Glomerular visceral epithelial cell (primary cell): ENCODE measurements at regions not wholly inside any gene's neighbourhood (a gene's known extent, or its start where the extent isn't known, plus 50 kb on each side); places are given as distances from the start of the nearest gene placed in this dataset.

Experiments used
- DNase-seq: peaks from one replicate; pipeline ENCODE4 v3.0.0-alpha.2; 2016; ENCODE audit errors: extremely low spot score

GRCh38 chr4:54152846-54153600, 53.1 kb downstream of the GSX2 start:
- DNase-seq, result peak; percentile 82

- no peak for DNase-seq
Measured at GRCh38 chr4:54155936-54156335, 56.0 kb downstream of the GSX2 start.

- DNase-seq, result no peak
Measured at GRCh38 chr4:54157606-54158005, 57.6 kb downstream of the GSX2 start.

- no peak for DNase-seq
Measured at GRCh38 chr4:54159543-54159942, 59.6 kb downstream of the GSX2 start.

- peak; percentile 78 for DNase-seq
Measured at GRCh38 chr4:54165011-54165410, 64.1 kb upstream of the PDGFRA start.

GRCh38 chr4:54165438-54165837, 63.7 kb upstream of the PDGFRA start:
- peak; percentile 95 for DNase-seq

- DNase-seq, result no peak
Measured at GRCh38 chr4:54167508-54167907, 61.6 kb upstream of the PDGFRA start.

- no peak for DNase-seq
Measured at GRCh38 chr4:54169176-54169575, 59.9 kb upstream of the PDGFRA start.

- DNase-seq, result no peak
Measured at GRCh38 chr4:54172156-54172555, 56.9 kb upstream of the PDGFRA start.

GRCh38 chr4:54173281-54173912, 55.7 kb upstream of the PDGFRA start:
- no peak for DNase-seq

GRCh38 chr4:54176202-54176601, 52.9 kb upstream of the PDGFRA start:
- no peak for DNase-seq
